Transverse colon (tissue), 4 donors: ENCODE measurements at regions not wholly inside any gene's neighbourhood (a gene's known extent, or its start where the extent isn't known, plus 50 kb on each side); places are given as distances from the start of the nearest gene placed in this dataset.

Experiments used
- CTCF ChIP-seq, 5 experiments: fragments of 200-600 bp in 3 of 5; fragments of 450-650 bp in 2 of 5; sonication (generic) in 3 of 5; IDR thresholded peaks; 1 replicate in 2 of 5; 2 replicates in 3 of 5; pipeline ENCODE4 v1.5.1; 2016 to 2017; ENCODE audit warnings: antibody characterized with exemption in 5 of 5, inconsistent platforms in 3 of 5, mild to moderate bottlenecking in 2 of 5, moderate library complexity in 1 of 5
- EP300 ChIP-seq: sonication (generic); formaldehyde crosslinking; IDR thresholded peaks from one replicate; pipeline ENCODE4 v1.6.1; 2017; ENCODE audit warnings: antibody characterized with exemption, low read depth
- POLR2A ChIP-seq: fragments of 450-650 bp; IDR thresholded peaks from one replicate; pipeline ENCODE4 v1.6.1; 2016; ENCODE audit warnings: antibody characterized with exemption, mild to moderate bottlenecking, moderate library complexity
- POLR2AphosphoS5 ChIP-seq, 3 donors: sonication (generic); formaldehyde crosslinking; IDR thresholded peaks; one replicate each; pipeline ENCODE4 v1.6.1; 2016; ENCODE audit warnings: antibody characterized with exemption in 3 of 3

- no peak for TF ChIP-seq CTCF (IDR thresholded peaks at IDR 0.05)
- no peak for TF ChIP-seq POLR2A
- no peak for TF ChIP-seq POLR2AphosphoS5 (IDR thresholded peaks at IDR 0.05)
- no peak for TF ChIP-seq EP300
Observed at GRCh38 chr3:181455276-181455675, 256.4 kb upstream of the SOX2 start.
